ENCODE measurements at regions not wholly inside any gene's neighbourhood (a gene's known extent, or its start where the extent isn't known, plus 50 kb on each side); places are given as distances from the start of the nearest gene placed in this dataset.

- no peaks in the 10 kb centered on the region for H3K4me1 Mint-ChIP-seq (ENCODE audit: unreplicated experiment)
- no peak for TF ChIP-seq CTCF (IDR thresholded peaks at IDR 0.05; ENCODE audit: unreplicated experiment)
- no peak overlapping the region for H3K4me3 Mint-ChIP-seq (ENCODE audit: unreplicated experiment)
- no peaks in the 10 kb centered on the region for H3K27me3 Mint-ChIP-seq (ENCODE audit: unreplicated experiment)
- no peak for DNase-seq (ENCODE audit: low spot score)
- no peaks in the 10 kb centered on the region for H3K36me3 Mint-ChIP-seq (ENCODE audit: low read depth, unreplicated experiment)
- no peak overlapping the region for H3K27ac Mint-ChIP-seq (ENCODE audit: unreplicated experiment)
- no peaks in the 10 kb centered on the region for H3K9me3 Mint-ChIP-seq (ENCODE audit: unreplicated experiment)
Measured at GRCh38 chr14:53381895-53382294, 228.8 kb upstream of the DDHD1 start.

- TF ChIP-seq CTCF (IDR thresholded peaks at IDR 0.05; ENCODE audit: unreplicated experiment) = no peak
- no peaks in the 10 kb centered on the region for H3K36me3 Mint-ChIP-seq (ENCODE audit: low read depth, unreplicated experiment)
- DNase-seq (ENCODE audit: low spot score) = no peak
- H3K27ac Mint-ChIP-seq (ENCODE audit: unreplicated experiment) = no peak overlapping the region
- no peaks in the 10 kb centered on the region for H3K27me3 Mint-ChIP-seq (ENCODE audit: unreplicated experiment)
- H3K4me1 Mint-ChIP-seq (ENCODE audit: unreplicated experiment) = no peaks in the 10 kb centered on the region
- H3K9me3 Mint-ChIP-seq (ENCODE audit: unreplicated experiment) = no peaks in the 10 kb centered on the region
- no peak overlapping the region for H3K4me3 Mint-ChIP-seq (ENCODE audit: unreplicated experiment)
Measured at GRCh38 chr14:53380867-53381225, 227.7 kb upstream of the DDHD1 start.

GRCh38 chr14:53380052-53380866 lies 227.1 kb upstream of the DDHD1 start:
- H3K27ac Mint-ChIP-seq (ENCODE audit: unreplicated experiment) = no peak overlapping the region
- no peak for DNase-seq (ENCODE audit: low spot score)
- H3K4me1 Mint-ChIP-seq (ENCODE audit: unreplicated experiment) = no peaks in the 10 kb centered on the region
- H3K27me3 Mint-ChIP-seq (ENCODE audit: unreplicated experiment) = no peaks in the 10 kb centered on the region
- no peak for TF ChIP-seq CTCF (IDR thresholded peaks at IDR 0.05; ENCODE audit: unreplicated experiment)
- H3K9me3 Mint-ChIP-seq (ENCODE audit: unreplicated experiment) = no peaks in the 10 kb centered on the region
- no peak overlapping the region for H3K4me3 Mint-ChIP-seq (ENCODE audit: unreplicated experiment)
- H3K36me3 Mint-ChIP-seq (ENCODE audit: low read depth, unreplicated experiment) = no peaks in the 10 kb centered on the region

- H3K27me3 Mint-ChIP-seq (ENCODE audit: unreplicated experiment) = no peaks in the 10 kb centered on the region
- DNase-seq (ENCODE audit: low spot score) = no peak
- H3K27ac Mint-ChIP-seq (ENCODE audit: unreplicated experiment) = no peak overlapping the region
- no peaks in the 10 kb centered on the region for H3K36me3 Mint-ChIP-seq (ENCODE audit: low read depth, unreplicated experiment)
- no peaks in the 10 kb centered on the region for H3K4me1 Mint-ChIP-seq (ENCODE audit: unreplicated experiment)
- no peaks in the 10 kb centered on the region for H3K9me3 Mint-ChIP-seq (ENCODE audit: unreplicated experiment)
- no peak overlapping the region for H3K4me3 Mint-ChIP-seq (ENCODE audit: unreplicated experiment)
- no peak for TF ChIP-seq CTCF (IDR thresholded peaks at IDR 0.05; ENCODE audit: unreplicated experiment)
Measured at GRCh38 chr14:53378142-53378541, 225.0 kb upstream of the DDHD1 start.

GRCh38 chr14:53376064-53376463 lies 222.9 kb upstream of the DDHD1 start:
- no peak for DNase-seq (ENCODE audit: low spot score)
- TF ChIP-seq CTCF (IDR thresholded peaks at IDR 0.05; ENCODE audit: unreplicated experiment) = no peak
- Mint-ChIP-seq H3K27ac (ENCODE audit: unreplicated experiment) (no peak overlapping the region), H3K27me3 (ENCODE audit: unreplicated experiment) (no peaks in the 10 kb centered on the region), H3K4me1 (ENCODE audit: unreplicated experiment) (no peaks in the 10 kb centered on the region), H3K4me3 (ENCODE audit: unreplicated experiment) (no peak overlapping the region), H3K36me3 (ENCODE audit: low read depth, unreplicated experiment) (no peaks in the 10 kb centered on the region), H3K9me3 (ENCODE audit: unreplicated experiment) (no peaks in the 10 kb centered on the region)

Measured in endothelial cell (in vitro differentiated cells).